ENCODE measurements at regions not wholly inside any gene's neighbourhood (a gene's known extent, or its start where the extent isn't known, plus 50 kb on each side); places are given as distances from the start of the nearest gene placed in this dataset.
"Not testable (repeated sequence)": the region's sequence is repeated elsewhere in the genome, so short reads cannot be mapped to it uniquely, and the experiment has no call there.

DNA sequence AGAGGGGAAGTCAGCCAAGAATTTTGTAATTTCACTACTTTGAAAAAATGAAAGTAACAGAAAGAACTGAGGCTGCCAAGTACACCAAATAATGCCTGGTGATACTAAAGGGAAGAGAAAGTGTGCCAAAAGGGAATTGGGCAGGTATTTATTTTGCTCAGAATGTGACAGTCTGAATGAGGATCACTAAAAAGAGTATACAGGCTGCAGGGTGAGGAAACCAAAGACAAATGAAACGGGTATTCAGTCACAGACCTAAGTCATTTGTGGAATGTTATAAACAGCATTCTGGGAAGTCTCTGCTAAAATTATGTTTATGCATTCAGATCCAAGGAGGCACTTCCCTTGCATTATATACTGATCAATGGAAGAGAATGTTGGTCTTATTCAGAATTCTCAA is 418.6 kb upstream of the SLC39A10 start:
- TF ChIP-seq CTCF (IDR thresholded peaks at IDR 0.05), result no peak
- ATAC-seq (ENCODE audit: low FRiP score) (no peak), DNase-seq (ENCODE audit: low spot score) (no peak)

DNA sequence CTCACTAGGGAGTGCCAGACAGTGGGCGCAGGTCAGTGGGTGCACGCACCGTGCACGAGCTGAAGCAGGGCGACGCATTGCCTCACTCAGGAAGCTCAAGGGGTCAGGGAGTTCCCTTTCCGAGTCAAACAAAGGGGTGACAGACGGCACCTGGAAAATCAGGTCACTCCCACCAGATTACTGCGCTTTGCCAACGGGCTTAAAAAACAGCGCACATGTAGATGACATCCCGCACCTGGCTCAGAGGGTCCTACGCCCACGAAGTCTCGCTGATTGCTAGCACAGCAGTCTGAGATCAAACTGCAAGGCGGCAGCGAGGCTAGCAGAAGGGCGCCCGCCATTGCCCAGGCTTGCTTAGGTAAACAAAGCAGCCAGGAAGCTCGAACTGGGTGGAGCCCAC is 428.5 kb upstream of the SLC39A10 start:
- not testable (repeated sequence) for ATAC-seq (ENCODE audit: low FRiP score); DNase-seq (ENCODE audit: low spot score)

GRCh38 chr2:195214072-195214471 is 443.0 kb upstream of the SLC39A10 start:
- ATAC-seq (ENCODE audit: low FRiP score), result no peak
- DNase-seq (ENCODE audit: low spot score), result no peak
- TF ChIP-seq CTCF (IDR thresholded peaks at IDR 0.05), result no peak

DNA sequence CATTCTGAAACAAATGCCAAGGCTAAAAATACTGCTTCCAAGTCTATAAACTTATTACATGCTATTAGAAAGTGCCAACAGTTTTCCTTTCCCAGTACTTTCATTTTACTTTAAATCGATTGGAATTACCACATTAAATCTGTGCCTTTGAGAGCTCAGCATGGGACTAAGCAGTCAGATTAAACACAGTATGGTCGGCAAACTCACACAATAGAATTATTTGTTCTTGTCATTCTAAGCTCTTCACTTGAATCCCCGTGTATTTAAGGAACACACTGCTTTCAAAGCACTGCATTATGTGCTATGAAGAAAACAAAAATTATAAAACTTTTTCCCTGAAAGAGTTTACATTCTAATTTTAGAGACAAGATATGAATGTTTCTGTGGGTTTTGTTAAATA is 444.4 kb upstream of the SLC39A10 start:
- no peak for TF ChIP-seq CTCF (IDR thresholded peaks at IDR 0.05)
- DNase-seq (ENCODE audit: low spot score) (no peak), ATAC-seq (ENCODE audit: low FRiP score) (no peak)

GRCh38 chr2:195202163-195202845 is 454.7 kb upstream of the SLC39A10 start:
- ATAC-seq (ENCODE audit: low FRiP score), result no peak
- no peak for TF ChIP-seq CTCF (IDR thresholded peaks at IDR 0.05)

GRCh38 chr2:195199864-195200263 is 457.2 kb upstream of the SLC39A10 start:
- ATAC-seq (ENCODE audit: low FRiP score) (no peak), DNase-seq (ENCODE audit: low spot score) (no peak)
- TF ChIP-seq CTCF (IDR thresholded peaks at IDR 0.05), result no peak

More at GRCh38 chr2:195202163-195202845, 454.7 kb upstream of the SLC39A10 start:
- no peak for DNase-seq (ENCODE audit: low spot score)

DNA sequence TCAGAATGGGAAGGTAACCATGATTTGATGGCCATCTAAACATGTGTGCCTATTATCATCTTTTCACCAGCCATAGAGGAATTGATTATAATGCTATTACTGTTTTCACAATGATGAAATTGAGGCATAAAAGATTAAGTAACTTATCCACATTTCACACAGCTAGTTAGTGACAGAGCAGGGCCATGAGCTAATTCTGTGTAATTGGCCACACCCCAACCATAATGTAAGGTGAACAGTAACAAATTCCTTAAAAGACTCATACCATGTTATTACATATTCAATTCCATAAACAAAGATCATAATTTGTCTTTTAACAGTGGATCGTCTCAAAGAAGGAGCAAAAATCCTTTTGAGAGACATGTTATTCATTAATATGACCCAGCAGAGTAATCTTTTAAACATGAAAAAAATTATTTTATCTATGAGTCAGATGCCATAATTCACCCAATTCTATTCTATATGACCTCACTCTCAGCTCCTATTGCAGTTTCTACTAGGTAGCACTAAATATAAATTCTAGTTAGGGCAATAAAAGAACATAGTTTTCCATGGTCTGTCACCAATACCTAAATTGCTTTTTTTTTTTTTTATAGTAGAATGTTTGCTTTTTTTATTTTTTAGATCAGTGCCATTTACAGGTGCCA is 475.8 kb upstream of the SLC39A10 start:
- no peak for TF ChIP-seq CTCF (IDR thresholded peaks at IDR 0.05)

More for the DNA sequence above, 475.8 kb upstream of the SLC39A10 start:
- ATAC-seq (ENCODE audit: low FRiP score) (no peak), DNase-seq (ENCODE audit: low spot score) (no peak)

All from omental fat pad (tissue), 3 donors.